ENCODE measurements at regions not wholly inside any gene's neighbourhood (a gene's known extent, or its start where the extent isn't known, plus 50 kb on each side); places are given as distances from the start of the nearest gene placed in this dataset.

DNA sequence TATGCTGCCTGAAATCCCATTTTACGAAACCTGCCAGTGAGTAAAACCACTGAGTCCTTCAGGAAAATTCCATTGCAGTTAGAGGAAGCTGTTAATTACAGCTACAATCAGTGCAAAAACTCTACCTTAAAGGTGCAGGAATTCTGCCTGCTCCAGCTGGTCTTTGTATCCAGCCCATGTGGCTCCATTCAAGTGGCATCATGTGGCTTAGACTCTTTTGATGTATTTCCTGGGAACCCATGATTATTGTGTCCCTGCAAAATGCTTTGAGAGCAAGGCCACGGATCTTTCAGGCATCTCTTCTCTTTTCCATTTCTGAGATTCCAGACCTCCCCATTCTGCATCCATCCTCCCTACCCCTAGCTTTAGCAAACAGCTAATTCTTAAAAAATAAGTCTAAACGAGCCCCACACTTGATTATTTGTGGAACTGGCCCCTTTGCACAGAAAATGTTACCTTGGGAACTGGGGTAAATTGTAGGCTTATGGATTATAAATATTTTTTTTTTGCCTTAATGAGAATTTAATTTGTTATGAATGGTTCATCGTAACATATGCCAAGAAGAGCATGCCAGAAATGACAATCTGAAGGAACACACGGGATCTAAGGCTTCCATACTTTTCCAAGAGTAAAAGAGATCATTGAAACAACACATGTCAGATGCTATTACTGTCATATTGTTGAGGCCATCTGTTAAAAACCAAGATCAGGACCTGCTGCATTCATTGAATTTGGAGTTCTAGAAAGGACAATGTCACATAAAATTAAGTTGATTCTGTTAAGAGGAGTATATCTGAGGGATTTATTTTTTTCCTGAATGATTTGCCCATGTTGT lies 144.6 kb downstream of the TPH2 start:
- no peaks in the 10 kb centered on the region for H3K9me3 Mint-ChIP-seq (ENCODE audit: unreplicated experiment)
- H3K36me3 Mint-ChIP-seq (ENCODE audit: unreplicated experiment), result no peaks in the 10 kb centered on the region
- TF ChIP-seq, protein P1, sequence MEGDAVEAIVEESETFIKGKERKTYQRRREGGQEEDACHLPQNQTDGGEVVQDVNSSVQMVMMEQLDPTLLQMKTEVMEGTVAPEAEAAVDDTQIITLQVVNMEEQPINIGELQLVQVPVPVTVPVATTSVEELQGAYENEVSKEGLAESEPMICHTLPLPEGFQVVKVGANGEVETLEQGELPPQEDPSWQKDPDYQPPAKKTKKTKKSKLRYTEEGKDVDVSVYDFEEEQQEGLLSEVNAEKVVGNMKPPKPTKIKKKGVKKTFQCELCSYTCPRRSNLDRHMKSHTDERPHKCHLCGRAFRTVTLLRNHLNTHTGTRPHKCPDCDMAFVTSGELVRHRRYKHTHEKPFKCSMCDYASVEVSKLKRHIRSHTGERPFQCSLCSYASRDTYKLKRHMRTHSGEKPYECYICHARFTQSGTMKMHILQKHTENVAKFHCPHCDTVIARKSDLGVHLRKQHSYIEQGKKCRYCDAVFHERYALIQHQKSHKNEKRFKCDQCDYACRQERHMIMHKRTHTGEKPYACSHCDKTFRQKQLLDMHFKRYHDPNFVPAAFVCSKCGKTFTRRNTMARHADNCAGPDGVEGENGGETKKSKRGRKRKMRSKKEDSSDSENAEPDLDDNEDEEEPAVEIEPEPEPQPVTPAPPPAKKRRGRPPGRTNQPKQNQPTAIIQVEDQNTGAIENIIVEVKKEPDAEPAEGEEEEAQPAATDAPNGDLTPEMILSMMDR (IDR thresholded peaks at IDR 0.05), result no peak
- H3K27me3 Mint-ChIP-seq (ENCODE audit: unreplicated experiment), result peaks cover 2% of the 10 kb centered on the region
- H3K4me1 Mint-ChIP-seq (ENCODE audit: unreplicated experiment), result no peaks in the 10 kb centered on the region
- DNase-seq (ENCODE audit: extremely low spot score, unreplicated experiment), result no peak
- H3K4me3 Mint-ChIP-seq (ENCODE audit: unreplicated experiment), result no peak overlapping the region
- no peak overlapping the region for H3K27ac Mint-ChIP-seq (ENCODE audit: unreplicated experiment)

GRCh38 chr12:72084061-72084460 lies 145.4 kb downstream of the TPH2 start:
- no peaks in the 10 kb centered on the region for H3K4me1 Mint-ChIP-seq (ENCODE audit: unreplicated experiment)
- no peak overlapping the region for H3K27ac Mint-ChIP-seq (ENCODE audit: unreplicated experiment)
- no peaks in the 10 kb centered on the region for H3K9me3 Mint-ChIP-seq (ENCODE audit: unreplicated experiment)
- H3K27me3 Mint-ChIP-seq (ENCODE audit: unreplicated experiment), result peaks cover 2% of the 10 kb centered on the region
- no peaks in the 10 kb centered on the region for H3K36me3 Mint-ChIP-seq (ENCODE audit: unreplicated experiment)
- DNase-seq (ENCODE audit: extremely low spot score, unreplicated experiment), result no peak
- H3K4me3 Mint-ChIP-seq (ENCODE audit: unreplicated experiment), result no peak overlapping the region
- TF ChIP-seq, protein P1 (IDR thresholded peaks at IDR 0.05), result no peak

- TF ChIP-seq, protein P1 (IDR thresholded peaks at IDR 0.05), result no peak
- peaks cover 2% of the 10 kb centered on the region for H3K27me3 Mint-ChIP-seq (ENCODE audit: unreplicated experiment)
- no peak overlapping the region for H3K27ac Mint-ChIP-seq (ENCODE audit: unreplicated experiment)
- no peaks in the 10 kb centered on the region for H3K36me3 Mint-ChIP-seq (ENCODE audit: unreplicated experiment)
- no peaks in the 10 kb centered on the region for H3K4me1 Mint-ChIP-seq (ENCODE audit: unreplicated experiment)
- DNase-seq (ENCODE audit: extremely low spot score, unreplicated experiment), result no peak
- no peak overlapping the region for H3K4me3 Mint-ChIP-seq (ENCODE audit: unreplicated experiment)
- H3K9me3 Mint-ChIP-seq (ENCODE audit: unreplicated experiment), result no peaks in the 10 kb centered on the region
These were observed 146.2 kb downstream of the TPH2 start for GRCh38 chr12:72084880-72085279.

GRCh38 chr12:72089678-72090077 lies 151.0 kb downstream of the TPH2 start:
- Mint-ChIP-seq H3K4me3 (ENCODE audit: unreplicated experiment) (no peak overlapping the region), H3K36me3 (ENCODE audit: unreplicated experiment) (no peaks in the 10 kb centered on the region), H3K4me1 (ENCODE audit: unreplicated experiment) (no peaks in the 10 kb centered on the region), H3K9me3 (ENCODE audit: unreplicated experiment) (peaks cover 8% of the 10 kb centered on the region), H3K27ac (ENCODE audit: unreplicated experiment) (no peak overlapping the region), H3K27me3 (ENCODE audit: unreplicated experiment) (no peaks in the 10 kb centered on the region)
- DNase-seq (ENCODE audit: extremely low spot score, unreplicated experiment), result no peak
- TF ChIP-seq, protein P1 (IDR thresholded peaks at IDR 0.05), result no peak

- TF ChIP-seq, protein P1 (IDR thresholded peaks at IDR 0.05), result no peak
- Mint-ChIP-seq H3K4me3 (ENCODE audit: unreplicated experiment) (no peak overlapping the region), H3K27me3 (ENCODE audit: unreplicated experiment) (no peaks in the 10 kb centered on the region), H3K36me3 (ENCODE audit: unreplicated experiment) (no peaks in the 10 kb centered on the region), H3K27ac (ENCODE audit: unreplicated experiment) (no peak overlapping the region), H3K4me1 (ENCODE audit: unreplicated experiment) (no peaks in the 10 kb centered on the region), H3K9me3 (ENCODE audit: unreplicated experiment) (peaks cover 8% of the 10 kb centered on the region)
- DNase-seq (ENCODE audit: extremely low spot score, unreplicated experiment), result no peak
These were observed 154.8 kb downstream of the TPH2 start for GRCh38 chr12:72093424-72093823.

Data from osteocyte (in vitro differentiated cells).